ENCODE measurements at regions not wholly inside any gene's neighbourhood (a gene's known extent, or its start where the extent isn't known, plus 50 kb on each side); places are given as distances from the start of the nearest gene placed in this dataset.

- TF ChIP-seq GATA1 (IDR thresholded peaks at IDR 0.05; ENCODE audit: low read depth, low read length) = no peak
- TF ChIP-seq POLR2A (IDR thresholded peaks at IDR 0.05; ENCODE audit: low read length) = no peak
Observed at GRCh38 chr3:165378761-165379160, 182.6 kb upstream of the SLITRK3 start.

All from erythroblast (primary cell).